ENCODE measurements at regions not wholly inside any gene's neighbourhood (a gene's known extent, or its start where the extent isn't known, plus 50 kb on each side); places are given as distances from the start of the nearest gene placed in this dataset.
A peak's percentile ranks its signal among the peaks of the same experiment; 100 is the strongest.

DNA sequence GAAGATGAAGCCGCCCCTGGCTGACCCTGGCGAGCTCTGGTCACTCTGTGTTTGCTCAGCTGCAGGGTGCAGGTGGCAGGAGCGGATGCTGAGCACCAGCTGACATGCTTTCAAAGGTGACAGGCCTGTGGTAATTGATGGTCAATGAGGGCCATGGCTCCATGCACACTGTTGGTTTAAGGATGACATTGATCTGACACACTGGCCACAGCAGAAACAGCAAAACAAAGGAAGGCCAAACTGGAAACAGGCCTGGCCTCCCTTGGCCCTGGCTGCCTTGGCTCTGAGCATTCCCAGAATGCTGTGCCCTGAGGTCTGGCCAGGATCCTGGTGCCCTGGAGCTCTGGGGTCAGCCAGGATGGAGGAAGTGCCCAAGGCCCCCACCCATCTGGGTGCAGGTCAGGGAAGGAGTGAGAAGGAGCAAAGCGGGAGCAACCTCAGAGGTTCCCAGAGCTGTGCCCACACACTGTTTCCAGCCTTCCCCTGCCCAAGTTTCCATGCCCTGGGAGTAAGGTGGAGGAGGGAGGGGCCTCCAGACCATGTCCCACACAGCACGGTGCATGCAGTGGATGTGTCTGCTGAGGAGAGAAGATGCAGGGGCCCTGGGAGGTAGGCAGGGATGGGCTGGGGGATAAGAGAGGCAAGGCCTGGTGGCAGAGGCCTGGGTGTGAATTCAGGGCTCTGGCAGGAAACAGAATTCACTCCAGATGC is 302.2 kb downstream of the RPS24 start:
- ChIA-PET CTCF (interaction anchor here (0.6 kb wide), 1 partner anchor 93 kb away, joined by 3 read pairs; no protein-coding TSS in a partner anchor), POLR2A (interaction anchor here (1.1 kb wide), 1 partner anchor 80 kb away, joined by 3 read pairs; no protein-coding TSS in a partner anchor)
- H3K27ac ChIP-seq (ENCODE audit: low read depth, low read length) = peak overlapping the region; percentile 89
- H3K4me3 ChIP-seq (ENCODE audit: low read depth, low read length) = no peak overlapping the region
- DNase-seq (ENCODE audit: low read depth, low spot score) = peak; percentile 72
- peaks cover 18% of the 10 kb centered on the region for H3K27me3 ChIP-seq (ENCODE audit: control insufficient read depth, insufficient read depth, low read length)
- TF ChIP-seq, protein P1, sequence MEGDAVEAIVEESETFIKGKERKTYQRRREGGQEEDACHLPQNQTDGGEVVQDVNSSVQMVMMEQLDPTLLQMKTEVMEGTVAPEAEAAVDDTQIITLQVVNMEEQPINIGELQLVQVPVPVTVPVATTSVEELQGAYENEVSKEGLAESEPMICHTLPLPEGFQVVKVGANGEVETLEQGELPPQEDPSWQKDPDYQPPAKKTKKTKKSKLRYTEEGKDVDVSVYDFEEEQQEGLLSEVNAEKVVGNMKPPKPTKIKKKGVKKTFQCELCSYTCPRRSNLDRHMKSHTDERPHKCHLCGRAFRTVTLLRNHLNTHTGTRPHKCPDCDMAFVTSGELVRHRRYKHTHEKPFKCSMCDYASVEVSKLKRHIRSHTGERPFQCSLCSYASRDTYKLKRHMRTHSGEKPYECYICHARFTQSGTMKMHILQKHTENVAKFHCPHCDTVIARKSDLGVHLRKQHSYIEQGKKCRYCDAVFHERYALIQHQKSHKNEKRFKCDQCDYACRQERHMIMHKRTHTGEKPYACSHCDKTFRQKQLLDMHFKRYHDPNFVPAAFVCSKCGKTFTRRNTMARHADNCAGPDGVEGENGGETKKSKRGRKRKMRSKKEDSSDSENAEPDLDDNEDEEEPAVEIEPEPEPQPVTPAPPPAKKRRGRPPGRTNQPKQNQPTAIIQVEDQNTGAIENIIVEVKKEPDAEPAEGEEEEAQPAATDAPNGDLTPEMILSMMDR (IDR thresholded peaks at IDR 0.05; ENCODE audit: low read depth, low read length) = no peak
- peaks cover 15% of the 10 kb centered on the region for H3K9me3 ChIP-seq (ENCODE audit: control insufficient read depth, insufficient read depth, low read length)

DNA sequence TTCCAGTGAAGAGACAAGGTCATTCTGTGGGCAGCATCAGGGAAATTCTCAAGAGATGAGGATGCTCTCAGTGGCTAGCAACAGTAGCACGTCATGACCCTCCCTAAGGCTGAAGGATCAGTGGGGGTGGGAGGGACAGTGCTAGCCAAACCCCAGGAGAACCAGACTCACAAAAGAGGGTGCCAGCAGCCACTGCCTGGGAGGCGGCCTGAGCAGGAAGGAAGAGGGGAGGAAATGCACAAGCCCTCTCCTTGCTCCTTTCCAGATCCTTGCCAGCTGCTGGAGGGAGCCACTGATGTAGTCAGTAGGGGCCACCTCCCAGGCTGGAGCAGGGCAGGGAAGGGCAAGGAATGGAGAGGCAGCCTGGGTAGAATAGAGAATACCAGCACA is 302.7 kb downstream of the RPS24 start:
- peak; percentile 84 for DNase-seq (ENCODE audit: low read depth, low spot score)
- CTCF ChIA-PET = no interaction called here
- peaks cover 15% of the 10 kb centered on the region for H3K9me3 ChIP-seq (ENCODE audit: control insufficient read depth, insufficient read depth, low read length)
- peak overlapping the region; percentile 89 for H3K27ac ChIP-seq (ENCODE audit: low read depth, low read length)
- TF ChIP-seq, protein P1 (IDR thresholded peaks at IDR 0.05; ENCODE audit: low read depth, low read length) = no peak
- H3K4me3 ChIP-seq (ENCODE audit: low read depth, low read length) = no peak overlapping the region
- POLR2A ChIA-PET = interaction anchor here (0.8 to 1.1 kb wide), 2 partner anchors 81 to 289 kb away, joined by 3 read pairs; no protein-coding TSS in a partner anchor
- peaks cover 18% of the 10 kb centered on the region for H3K27me3 ChIP-seq (ENCODE audit: control insufficient read depth, insufficient read depth, low read length)

- Histone ChIP-seq H3K9me3 (ENCODE audit: control insufficient read depth, insufficient read depth, low read length) (peaks cover 15% of the 10 kb centered on the region), H3K27me3 (ENCODE audit: control insufficient read depth, insufficient read depth, low read length) (peaks cover 20% of the 10 kb centered on the region), H3K4me3 (ENCODE audit: low read depth, low read length) (no peak overlapping the region), H3K27ac (ENCODE audit: low read depth, low read length) (no peak overlapping the region)
- DNase-seq (ENCODE audit: low read depth, low spot score) = no peak
- TF ChIP-seq, protein P1 (IDR thresholded peaks at IDR 0.05; ENCODE audit: low read depth, low read length) = no peak
- POLR2A ChIA-PET = interaction anchor here (0.8 kb wide), 1 partner anchor 290 kb away, joined by 3 read pairs; no protein-coding TSS in a partner anchor
- CTCF ChIA-PET = no interaction called here
These were observed 303.4 kb downstream of the RPS24 start for GRCh38 chr10:78337016-78337415.

GRCh38 chr10:78337646-78338391 is 304.2 kb downstream of the RPS24 start:
- TF ChIP-seq, protein P1 (IDR thresholded peaks at IDR 0.05; ENCODE audit: low read depth, low read length) = no peak
- peaks cover 23% of the 10 kb centered on the region for H3K27me3 ChIP-seq (ENCODE audit: control insufficient read depth, insufficient read depth, low read length)
- ChIA-PET POLR2A (no interaction called here), CTCF (no interaction called here)
- no peak overlapping the region for H3K27ac ChIP-seq (ENCODE audit: low read depth, low read length)
- H3K9me3 ChIP-seq (ENCODE audit: control insufficient read depth, insufficient read depth, low read length) = peaks cover 15% of the 10 kb centered on the region
- DNase-seq (ENCODE audit: low read depth, low spot score) = no peak
- H3K4me3 ChIP-seq (ENCODE audit: low read depth, low read length) = no peak overlapping the region

DNA sequence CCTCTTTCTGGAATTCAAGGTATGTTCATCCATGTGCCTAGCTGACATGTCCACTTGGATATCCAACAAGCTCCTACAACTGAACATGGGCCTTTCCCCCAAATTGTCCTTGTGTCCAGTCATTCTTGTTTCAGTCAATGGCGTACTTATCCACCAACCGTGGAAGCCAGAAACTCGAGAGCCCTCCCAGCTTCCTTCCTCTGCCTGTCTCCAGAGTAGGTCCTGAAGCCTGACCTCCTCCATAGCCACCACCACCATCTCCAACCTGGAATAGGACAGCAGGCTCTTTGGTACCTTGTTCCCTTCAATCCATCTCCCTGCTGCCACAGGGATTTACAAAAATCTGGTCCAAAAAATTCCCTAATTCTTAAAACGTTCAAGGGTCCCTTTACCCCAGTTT is 305.1 kb downstream of the RPS24 start:
- no peak for DNase-seq (ENCODE audit: low read depth, low spot score)
- Histone ChIP-seq H3K4me3 (ENCODE audit: low read depth, low read length) (no peak overlapping the region), H3K27me3 (ENCODE audit: control insufficient read depth, insufficient read depth, low read length) (peaks cover 29% of the 10 kb centered on the region), H3K27ac (ENCODE audit: low read depth, low read length) (no peak overlapping the region), H3K9me3 (ENCODE audit: control insufficient read depth, insufficient read depth, low read length) (peaks cover 13% of the 10 kb centered on the region)
- TF ChIP-seq, protein P1 (IDR thresholded peaks at IDR 0.05; ENCODE audit: low read depth, low read length) = no peak
- CTCF ChIA-PET = interaction anchor here (0.6 kb wide), 1 partner anchor 640 kb away, joined by 7 read pairs; no protein-coding TSS in a partner anchor
- POLR2A ChIA-PET = no interaction called here
